Stomach (tissue), 4 donors: ENCODE measurements at regions not wholly inside any gene's neighbourhood (a gene's known extent, or its start where the extent isn't known, plus 50 kb on each side); places are given as distances from the start of the nearest gene placed in this dataset.

Experiments used
- CTCF ChIP-seq, 7 experiments: fragments of 450-650 bp in 4 of 7; fragments of 200-600 bp in 3 of 7; sonication (generic) in 3 of 7; IDR thresholded peaks; one replicate each; pipeline ENCODE4 v1.5.1; 2016 to 2019; ENCODE audit warnings: antibody characterized with exemption in 7 of 7, control low read depth in 2 of 7, mild to moderate bottlenecking in 1 of 7
- EP300 ChIP-seq: sonication (generic); formaldehyde crosslinking; IDR thresholded peaks from one replicate; pipeline ENCODE4 v1.6.1; 2017; ENCODE audit warnings: antibody characterized with exemption
- POLR2A ChIP-seq, 4 donors: fragments of 450-650 bp; IDR thresholded peaks; one replicate each; pipeline ENCODE4 v1.6.1; 2016; ENCODE audit warnings: antibody characterized with exemption in 4 of 4, control low read depth in 2 of 4, mild to moderate bottlenecking in 1 of 4, moderate library complexity in 1 of 4
- POLR2AphosphoS5 ChIP-seq, 3 donors: sonication (generic); formaldehyde crosslinking; IDR thresholded peaks; one replicate each; pipeline ENCODE4 v1.6.1; 2016; ENCODE audit warnings: antibody characterized with exemption in 3 of 3

GRCh38 chr4:151901631-151902030 lies 140.8 kb upstream of the GATB start:
- TF ChIP-seq CTCF (IDR thresholded peaks at IDR 0.05) (no peak), POLR2A (IDR thresholded peaks at IDR 0.05) (no peak), POLR2AphosphoS5 (IDR thresholded peaks at IDR 0.05) (no peak), EP300 (no peak)
